IPS-20b (cell line): ENCODE measurements at regions not wholly inside any gene's neighbourhood (a gene's known extent, or its start where the extent isn't known, plus 50 kb on each side); places are given as distances from the start of the nearest gene placed in this dataset.

Source experiments
- H3K27ac ChIP-seq: one replicate; pipeline ENCODE4 v1.5.1; 2013; ENCODE audit warnings: low read length
- H3K27me3 ChIP-seq: 2 replicates; pipeline ENCODE4 v1.6.1; 2013; ENCODE audit warnings: mild to moderate bottlenecking, low read length, inconsistent platforms; ENCODE audit not compliant: insufficient read depth
- H3K36me3 ChIP-seq: 2 replicates; pipeline ENCODE4 v1.6.1; 2013; ENCODE audit warnings: low read depth, mild to moderate bottlenecking, inconsistent platforms, low read length, moderate library complexity; ENCODE audit not compliant: insufficient read depth
- H3K4me1 ChIP-seq: 2 replicates; pipeline ENCODE4 v1.6.1; 2013; ENCODE audit warnings: mild to moderate bottlenecking, control low read depth, inconsistent platforms, low read length, moderate library complexity; ENCODE audit not compliant: insufficient read depth
- H3K4me3 ChIP-seq: 2 replicates; pipeline ENCODE4 v1.5.1; 2013; ENCODE audit warnings: mild to moderate bottlenecking, low read length, inconsistent platforms
- H3K9ac ChIP-seq: 2 replicates; pipeline ENCODE4 v1.6.1; 2013; ENCODE audit warnings: low read depth, mild to moderate bottlenecking, inconsistent platforms, low read length, moderate library complexity
- H3K9me3 ChIP-seq: 2 replicates; pipeline ENCODE4 v1.6.1; 2013; ENCODE audit warnings: mild to moderate bottlenecking, low read depth, low read length, inconsistent platforms; ENCODE audit not compliant: insufficient read depth

DNA sequence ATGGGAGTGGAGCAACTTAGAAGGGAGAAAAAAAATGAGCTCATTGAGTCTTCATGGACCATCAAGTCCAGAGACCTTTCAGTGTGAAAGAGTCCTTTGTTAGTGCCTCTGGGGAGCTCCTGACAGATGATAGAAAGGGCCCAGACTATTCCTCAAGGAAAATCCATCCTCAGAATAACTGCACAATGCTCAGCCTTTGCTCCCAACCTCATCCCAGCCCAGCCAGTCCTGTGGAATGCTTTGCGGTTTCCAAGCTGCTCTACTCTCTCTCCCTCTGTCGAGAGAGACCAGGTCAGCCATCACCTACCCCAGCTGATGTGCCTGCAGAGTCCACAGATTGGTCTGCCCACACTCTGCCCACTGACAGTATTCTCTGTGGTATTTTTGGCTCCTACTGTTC, 406.2 kb downstream of the MFSD1 start:
- no peak overlapping the region for H3K27ac ChIP-seq

DNA sequence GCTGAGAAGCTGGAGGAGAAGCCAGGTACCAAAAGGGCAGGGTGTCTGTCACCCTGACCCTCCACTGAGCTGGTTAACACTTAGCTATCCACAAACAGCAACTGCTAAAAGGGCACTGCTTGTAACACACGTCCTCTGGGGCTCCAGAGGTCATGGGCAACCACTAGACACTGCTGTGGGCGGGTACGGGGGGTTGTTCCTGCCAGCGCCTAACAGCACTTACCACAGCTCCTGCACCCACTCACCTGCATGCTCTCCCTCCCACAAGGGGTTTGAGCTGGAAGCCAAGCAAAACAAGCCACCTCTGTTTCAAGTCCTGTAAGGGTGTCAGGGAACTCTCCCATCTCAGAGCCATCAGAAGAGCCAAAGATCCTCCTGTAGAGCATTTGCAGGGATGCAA, 407.6 kb downstream of the MFSD1 start:
- no peak overlapping the region for H3K9ac ChIP-seq
- no peaks in the 10 kb centered on the region for H3K36me3 ChIP-seq
- H3K27me3 ChIP-seq: no peaks in the 10 kb centered on the region
- no peaks in the 10 kb centered on the region for H3K4me1 ChIP-seq
- no peak overlapping the region for H3K4me3 ChIP-seq
- no peak overlapping the region for H3K27ac ChIP-seq
- H3K9me3 ChIP-seq: no peaks in the 10 kb centered on the region; the same call in 1 of the 2 replicates

More for the DNA sequence above, 406.2 kb downstream of the MFSD1 start:
- no peaks in the 10 kb centered on the region for H3K27me3 ChIP-seq
- no peaks in the 10 kb centered on the region; the same call in 1 of the 2 replicates for H3K9me3 ChIP-seq
- no peaks in the 10 kb centered on the region for H3K4me1 ChIP-seq
- H3K4me3 ChIP-seq: no peak overlapping the region
- H3K9ac ChIP-seq: no peak overlapping the region
- no peaks in the 10 kb centered on the region for H3K36me3 ChIP-seq

DNA sequence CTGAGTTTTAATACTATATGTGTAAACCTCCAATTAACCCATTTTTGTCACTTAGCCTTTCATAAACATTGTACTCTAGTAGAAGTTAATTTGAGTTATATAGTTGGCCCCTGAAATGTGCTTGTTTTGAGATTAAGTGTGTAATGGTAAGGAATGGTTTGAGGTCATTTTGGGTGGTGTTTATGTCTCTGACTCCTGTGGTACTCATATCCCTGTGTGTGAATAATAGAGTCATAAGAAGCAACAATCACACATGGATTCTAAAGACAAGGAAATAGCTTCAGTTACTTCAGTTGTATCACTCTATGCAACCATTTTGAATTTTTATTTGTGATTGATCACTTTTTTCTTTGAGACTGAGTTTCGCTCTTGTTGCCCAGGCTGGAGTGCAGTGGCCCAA, 408.5 kb downstream of the MFSD1 start:
- Histone ChIP-seq H3K36me3 (no peaks in the 10 kb centered on the region), H3K4me1 (no peaks in the 10 kb centered on the region), H3K9ac (no peak overlapping the region), H3K27me3 (no peaks in the 10 kb centered on the region), H3K27ac (no peak overlapping the region), H3K4me3 (no peak overlapping the region), H3K9me3 (no peaks in the 10 kb centered on the region; the same call in 1 of the 2 replicates)

DNA sequence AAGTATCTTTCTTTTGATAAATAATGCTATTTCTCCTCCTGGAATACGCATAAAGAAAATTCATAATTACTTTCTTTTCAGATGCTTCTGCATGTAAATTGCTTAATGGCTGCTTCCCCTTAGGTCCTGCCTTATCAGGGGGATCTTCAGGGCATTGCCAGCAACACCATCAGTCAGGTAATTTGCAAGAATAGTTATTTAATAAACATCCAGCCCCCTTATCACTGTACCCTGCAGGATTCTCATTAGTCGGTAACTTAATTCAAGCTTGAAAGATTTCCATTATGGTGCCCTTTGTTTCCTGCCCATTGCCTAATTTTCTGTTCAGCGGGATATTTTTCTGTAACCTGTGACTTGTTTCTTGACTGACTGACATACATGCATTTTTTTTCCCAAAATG, 414.5 kb downstream of the MFSD1 start:
- Histone ChIP-seq H3K9me3 (no peaks in the 10 kb centered on the region), H3K4me3 (no peak overlapping the region), H3K9ac (no peak overlapping the region), H3K36me3 (no peaks in the 10 kb centered on the region), H3K27me3 (no peaks in the 10 kb centered on the region), H3K27ac (no peak overlapping the region), H3K4me1 (no peaks in the 10 kb centered on the region)

DNA sequence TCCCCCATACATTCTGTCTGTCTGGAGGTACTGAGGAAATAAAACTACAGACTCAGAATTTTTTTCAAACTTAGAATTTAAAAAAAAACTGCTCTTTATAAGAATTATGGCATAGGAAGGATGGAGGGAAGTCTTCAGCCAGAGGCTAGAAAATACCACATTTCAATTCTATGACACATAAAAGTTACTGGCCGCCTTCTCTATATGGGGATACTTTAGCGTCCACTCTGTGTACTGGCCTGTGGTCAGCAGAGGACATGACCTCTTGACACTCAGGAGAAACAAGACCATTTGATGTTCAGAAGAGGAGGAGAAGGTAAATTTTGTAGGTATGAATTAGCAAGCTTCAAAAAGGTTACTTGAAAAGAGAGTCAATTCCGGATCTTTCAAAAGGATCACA, 417.4 kb downstream of the MFSD1 start:
- no peak overlapping the region for H3K27ac ChIP-seq
- no peaks in the 10 kb centered on the region for H3K36me3 ChIP-seq
- no peaks in the 10 kb centered on the region for H3K4me1 ChIP-seq
- no peaks in the 10 kb centered on the region for H3K27me3 ChIP-seq
- no peak overlapping the region for H3K4me3 ChIP-seq
- no peak overlapping the region for H3K9ac ChIP-seq
- H3K9me3 ChIP-seq: no peaks in the 10 kb centered on the region

DNA sequence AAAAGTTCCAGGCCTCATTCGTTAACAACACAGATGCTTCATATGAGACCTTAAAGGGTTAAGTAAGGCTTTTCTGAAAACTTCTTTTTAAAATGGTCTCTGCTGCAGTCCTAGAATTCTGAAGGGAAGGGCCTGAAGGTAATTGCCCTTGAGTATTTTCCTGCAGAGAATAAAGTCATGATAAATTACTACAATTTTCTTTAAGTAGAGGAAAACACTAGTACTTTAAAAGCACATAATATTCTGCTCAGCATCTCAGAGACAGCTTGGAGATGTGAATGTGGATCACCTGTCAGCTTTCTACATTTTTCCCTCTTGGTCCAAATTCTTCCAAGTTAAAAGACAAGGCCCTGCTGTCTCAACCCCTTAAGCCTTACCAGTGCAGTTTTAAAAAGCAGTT, 419.5 kb downstream of the MFSD1 start:
- no peak overlapping the region for H3K9ac ChIP-seq
- H3K36me3 ChIP-seq: no peaks in the 10 kb centered on the region
- H3K27ac ChIP-seq: no peak overlapping the region
- H3K4me1 ChIP-seq: no peaks in the 10 kb centered on the region
- no peaks in the 10 kb centered on the region for H3K9me3 ChIP-seq
- H3K4me3 ChIP-seq: no peak overlapping the region
- no peaks in the 10 kb centered on the region for H3K27me3 ChIP-seq

DNA sequence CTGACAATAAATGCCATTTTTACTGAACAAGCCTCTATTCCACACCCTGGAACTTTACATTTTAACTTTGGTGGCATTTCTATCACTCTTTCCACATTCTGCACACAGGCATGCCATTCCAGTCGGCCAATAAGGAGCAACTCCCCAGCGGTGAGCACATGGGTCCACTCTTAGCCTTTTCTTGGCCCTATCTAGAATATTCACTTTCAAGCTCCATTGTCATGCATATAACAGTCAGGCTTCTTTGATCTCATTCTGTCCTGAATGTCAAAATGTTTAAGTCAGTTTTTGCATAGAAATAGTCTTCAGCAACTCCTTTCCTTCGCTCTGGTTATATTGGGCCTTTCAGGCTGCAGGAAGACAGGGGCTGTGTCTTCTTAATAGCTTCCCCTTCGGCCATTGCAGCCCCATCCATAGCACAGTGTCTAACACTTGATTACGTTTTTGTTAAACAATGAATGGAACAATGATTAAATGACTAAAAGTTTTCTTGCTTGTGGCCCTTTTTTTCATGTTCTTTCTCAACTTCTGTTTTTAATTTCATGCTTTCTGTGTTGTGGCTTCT, 427.3 kb downstream of the MFSD1 start:
- no peak overlapping the region for H3K27ac ChIP-seq
- no peaks in the 10 kb centered on the region for H3K27me3 ChIP-seq
- 0 out of 2 replicates have a peak, but pooled peaks cover 3% of the 10 kb centered on the region for H3K9me3 ChIP-seq
- H3K4me3 ChIP-seq: no peak overlapping the region
- no peaks in the 10 kb centered on the region for H3K36me3 ChIP-seq
- H3K9ac ChIP-seq: no peak overlapping the region
- H3K4me1 ChIP-seq: no peaks in the 10 kb centered on the region; the same call in 1 of the 2 replicates

DNA sequence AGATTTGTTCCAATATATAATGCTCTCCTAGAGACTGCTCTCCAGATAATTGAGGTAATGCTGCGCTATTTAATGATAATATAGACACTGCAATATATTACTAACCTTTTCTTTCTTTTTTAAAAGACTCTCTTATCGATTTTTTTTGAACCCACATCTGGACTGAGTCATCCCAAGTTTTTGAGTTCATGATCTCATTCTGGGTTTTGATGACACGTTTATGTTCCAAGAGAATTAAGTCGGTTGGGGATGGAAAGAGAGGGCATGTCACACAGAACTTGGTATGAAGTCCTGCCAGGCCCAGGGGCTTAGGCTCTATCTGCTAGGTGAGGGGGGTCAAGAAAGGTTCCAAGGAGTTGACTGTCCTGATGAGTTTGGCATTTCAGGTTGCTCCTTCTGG, 431.1 kb downstream of the MFSD1 start:
- H3K9me3 ChIP-seq: 0 out of 2 replicates have a peak, but pooled peaks cover 3% of the 10 kb centered on the region
- no peak overlapping the region for H3K4me3 ChIP-seq
- H3K36me3 ChIP-seq: no peaks in the 10 kb centered on the region
- peaks cover 6% of the 10 kb centered on the region; the same call in 1 of the 2 replicates for H3K4me1 ChIP-seq
- no peak overlapping the region for H3K9ac ChIP-seq
- H3K27me3 ChIP-seq: no peaks in the 10 kb centered on the region
- no peak overlapping the region for H3K27ac ChIP-seq

DNA sequence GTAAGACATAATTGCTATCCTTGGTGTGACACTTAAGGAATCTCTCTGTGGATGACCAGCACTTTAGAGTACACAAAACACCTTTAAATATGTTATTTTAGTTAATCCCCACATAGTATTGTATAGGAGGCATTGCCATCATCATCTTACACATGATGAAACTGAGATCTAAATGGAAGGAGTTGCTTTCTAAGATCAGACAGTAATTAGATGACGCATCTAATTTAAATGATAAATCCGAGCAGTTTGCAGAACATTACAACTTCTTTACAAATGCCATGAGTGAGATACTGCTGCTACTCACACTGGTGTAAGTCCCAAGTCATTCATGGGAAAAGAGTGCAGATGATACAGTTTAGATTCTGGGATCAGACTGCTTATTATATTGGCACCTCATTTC, 431.9 kb downstream of the MFSD1 start:
- peaks cover 6% of the 10 kb centered on the region; the same call in 1 of the 2 replicates for H3K4me1 ChIP-seq
- no peak overlapping the region for H3K4me3 ChIP-seq
- H3K27ac ChIP-seq: no peak overlapping the region
- H3K36me3 ChIP-seq: no peaks in the 10 kb centered on the region
- H3K9me3 ChIP-seq: 0 out of 2 replicates have a peak, but pooled peaks cover 3% of the 10 kb centered on the region
- H3K27me3 ChIP-seq: no peaks in the 10 kb centered on the region
- H3K9ac ChIP-seq: no peak overlapping the region

DNA sequence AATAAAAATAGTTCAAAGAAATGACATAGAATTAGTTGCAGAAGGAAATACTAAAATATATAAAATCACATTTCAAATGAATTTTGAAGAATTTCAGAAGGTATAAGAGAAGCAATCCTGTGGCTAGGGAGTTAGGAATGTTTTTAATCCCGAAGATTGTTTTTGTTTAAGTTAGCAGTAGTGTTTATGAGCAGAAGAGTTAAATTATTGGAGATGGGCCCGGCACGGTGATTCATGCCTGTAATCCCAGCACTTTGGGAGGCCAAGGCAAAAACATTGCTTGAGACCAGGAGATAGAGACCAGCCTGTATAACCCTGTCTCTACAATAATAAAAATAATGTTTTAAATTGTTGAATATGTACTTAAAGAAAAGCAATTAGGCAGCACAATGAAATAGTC, 432.5 kb downstream of the MFSD1 start:
- no peak overlapping the region for H3K4me3 ChIP-seq
- no peak overlapping the region for H3K27ac ChIP-seq
- no peaks in the 10 kb centered on the region for H3K27me3 ChIP-seq
- 0 out of 2 replicates have a peak, but pooled peaks cover 3% of the 10 kb centered on the region for H3K9me3 ChIP-seq
- peaks cover 6% of the 10 kb centered on the region; the same call in 1 of the 2 replicates for H3K4me1 ChIP-seq
- H3K9ac ChIP-seq: no peak overlapping the region
- no peaks in the 10 kb centered on the region for H3K36me3 ChIP-seq

DNA sequence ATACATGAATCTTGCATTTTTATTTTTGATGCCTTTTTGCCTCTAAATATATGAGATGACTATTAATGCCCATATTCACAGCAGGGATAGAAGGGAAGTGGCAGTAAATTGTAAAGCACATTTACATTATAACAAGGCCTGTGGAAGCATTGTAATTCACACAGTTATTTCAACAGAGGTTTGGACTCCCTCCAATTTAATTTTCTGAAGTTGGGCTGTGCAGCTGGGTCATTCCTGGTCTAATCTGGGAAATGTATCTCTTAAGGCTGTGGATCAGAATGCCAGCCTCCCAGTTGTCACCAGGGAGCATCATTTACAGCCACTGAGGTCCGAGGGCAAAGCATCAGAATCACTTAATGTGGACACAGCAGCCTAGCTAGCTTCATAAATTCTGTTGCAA, 434.5 kb downstream of the MFSD1 start:
- Histone ChIP-seq H3K9me3 (no peaks in the 10 kb centered on the region), H3K27ac (no peak overlapping the region), H3K4me1 (peaks cover 6% of the 10 kb centered on the region; the same call in 1 of the 2 replicates), H3K27me3 (no peaks in the 10 kb centered on the region), H3K36me3 (no peaks in the 10 kb centered on the region), H3K9ac (no peak overlapping the region), H3K4me3 (no peak overlapping the region)

DNA sequence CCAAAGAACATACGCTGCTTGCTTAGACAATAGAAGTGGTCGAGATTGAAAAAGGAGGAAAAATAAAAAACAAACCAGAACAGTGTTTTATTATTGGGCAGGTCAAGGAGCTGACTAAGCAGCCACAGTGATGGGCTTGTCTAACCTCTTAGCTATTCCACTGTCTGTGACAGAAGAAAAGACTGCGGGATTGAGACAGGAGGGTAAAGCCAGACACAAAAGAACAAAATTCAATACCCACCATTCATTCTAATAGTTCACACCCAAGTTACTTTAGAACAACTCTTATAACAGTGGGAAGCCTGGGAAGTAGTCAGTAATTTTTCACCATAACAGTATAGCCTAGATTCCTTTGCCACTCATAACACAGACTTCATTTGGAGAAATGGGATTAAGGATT, 435.4 kb downstream of the MFSD1 start:
- no peak overlapping the region for H3K27ac ChIP-seq
- peaks cover 6% of the 10 kb centered on the region; the same call in 1 of the 2 replicates for H3K4me1 ChIP-seq
- H3K27me3 ChIP-seq: no peaks in the 10 kb centered on the region
- no peaks in the 10 kb centered on the region for H3K36me3 ChIP-seq
- no peaks in the 10 kb centered on the region for H3K9me3 ChIP-seq
- H3K4me3 ChIP-seq: no peak overlapping the region
- no peak overlapping the region for H3K9ac ChIP-seq
